Glutamatergic neuron (in vitro differentiated cells): ENCODE measurements at regions not wholly inside any gene's neighbourhood (a gene's known extent, or its start where the extent isn't known, plus 50 kb on each side); places are given as distances from the start of the nearest gene placed in this dataset.
"Not testable (repeated sequence)": the region's sequence is repeated elsewhere in the genome, so short reads cannot be mapped to it uniquely, and the experiment has no call there.

Experiments
- DNase-seq: peaks from one replicate; pipeline ENCODE4 v3.0.0; 2022
- H3K27ac Mint-ChIP-seq: one replicate; pipeline ENCODE4 v1.8.0; 2020; ENCODE audit warnings: mild to moderate bottlenecking, mixed read lengths, inconsistent platforms; ENCODE audit not compliant: unreplicated experiment
- H3K27me3 Mint-ChIP-seq: one replicate; pipeline ENCODE4 v1.8.0; 2020; ENCODE audit warnings: mild to moderate bottlenecking, moderate library complexity, mixed read lengths, inconsistent platforms; ENCODE audit not compliant: unreplicated experiment
- H3K36me3 Mint-ChIP-seq: one replicate; pipeline ENCODE4 v1.8.0; 2020; ENCODE audit warnings: mild to moderate bottlenecking, mixed read lengths, inconsistent platforms; ENCODE audit not compliant: unreplicated experiment
- H3K4me1 Mint-ChIP-seq: one replicate; pipeline ENCODE4 v1.8.0; 2020; ENCODE audit warnings: mild to moderate bottlenecking, low read depth, mixed read lengths, inconsistent platforms; ENCODE audit not compliant: unreplicated experiment
- H3K4me3 Mint-ChIP-seq: one replicate; pipeline ENCODE4 v1.8.0; 2020; ENCODE audit warnings: mild to moderate bottlenecking, mixed read lengths, inconsistent platforms; ENCODE audit not compliant: unreplicated experiment
- H3K9me3 Mint-ChIP-seq: one replicate; pipeline ENCODE4 v1.8.0; 2020; ENCODE audit warnings: mild to moderate bottlenecking, moderate library complexity, mixed read lengths, inconsistent platforms; ENCODE audit not compliant: unreplicated experiment
- CTCF ChIP-seq: fragments of 200-600 bp; sonication (generic); IDR thresholded peaks from one replicate; pipeline ENCODE4 v1.5.0; 2021; ENCODE audit not compliant: partially characterized antibody, unreplicated experiment

- TF ChIP-seq CTCF: no peak
- no peaks in the 10 kb centered on the region for H3K9me3 Mint-ChIP-seq
Measured at GRCh38 chr6:85058806-85059205, 294.4 kb upstream of the TBX18 start.

GRCh38 chr6:85050149-85050548 is 285.8 kb upstream of the TBX18 start:
- DNase-seq: no peak
- no peaks in the 10 kb centered on the region for H3K27me3 Mint-ChIP-seq
- no peak overlapping the region for H3K4me3 Mint-ChIP-seq
- TF ChIP-seq CTCF: no peak
- no peak overlapping the region for H3K27ac Mint-ChIP-seq
- H3K9me3 Mint-ChIP-seq: no peaks in the 10 kb centered on the region
- H3K36me3 Mint-ChIP-seq: no peaks in the 10 kb centered on the region
- no peaks in the 10 kb centered on the region for H3K4me1 Mint-ChIP-seq

More at GRCh38 chr6:85058806-85059205, 294.4 kb upstream of the TBX18 start:
- H3K27ac Mint-ChIP-seq: no peak overlapping the region
- H3K4me3 Mint-ChIP-seq: no peak overlapping the region
- H3K4me1 Mint-ChIP-seq: no peaks in the 10 kb centered on the region
- no peaks in the 10 kb centered on the region for H3K27me3 Mint-ChIP-seq
- H3K36me3 Mint-ChIP-seq: no peaks in the 10 kb centered on the region
- DNase-seq: no peak

GRCh38 chr6:85049282-85049681 is 284.9 kb upstream of the TBX18 start:
- no peak overlapping the region for H3K27ac Mint-ChIP-seq
- TF ChIP-seq CTCF: no peak
- H3K27me3 Mint-ChIP-seq: no peaks in the 10 kb centered on the region
- no peak overlapping the region for H3K4me3 Mint-ChIP-seq
- H3K36me3 Mint-ChIP-seq: no peaks in the 10 kb centered on the region
- no peak for DNase-seq
- H3K4me1 Mint-ChIP-seq: no peaks in the 10 kb centered on the region
- H3K9me3 Mint-ChIP-seq: no peaks in the 10 kb centered on the region

- Mint-ChIP-seq H3K9me3 (no peaks in the 10 kb centered on the region), H3K36me3 (no peaks in the 10 kb centered on the region), H3K4me3 (no peak overlapping the region), H3K27me3 (no peaks in the 10 kb centered on the region), H3K27ac (no peak overlapping the region), H3K4me1 (no peaks in the 10 kb centered on the region)
- no peak for DNase-seq
- no peak for TF ChIP-seq CTCF
Measured at GRCh38 chr6:85047818-85048217, 283.4 kb upstream of the TBX18 start.

GRCh38 chr6:85045767-85046166 is 281.4 kb upstream of the TBX18 start:
- H3K4me1 Mint-ChIP-seq, DNase-seq, H3K27ac Mint-ChIP-seq, H3K9me3 Mint-ChIP-seq, H3K27me3 Mint-ChIP-seq, H3K36me3 Mint-ChIP-seq, H3K4me3 Mint-ChIP-seq: not testable (repeated sequence)

- Mint-ChIP-seq H3K27me3 (no peaks in the 10 kb centered on the region), H3K4me3 (no peak overlapping the region), H3K9me3 (no peaks in the 10 kb centered on the region), H3K4me1 (no peaks in the 10 kb centered on the region), H3K36me3 (no peaks in the 10 kb centered on the region), H3K27ac (no peak overlapping the region)
- no peak for DNase-seq
- no peak for TF ChIP-seq CTCF
Measured at GRCh38 chr6:85044361-85044760, 280.0 kb upstream of the TBX18 start.
